ACC112 (cell line): ENCODE measurements at regions not wholly inside any gene's neighbourhood (a gene's known extent, or its start where the extent isn't known, plus 50 kb on each side); places are given as distances from the start of the nearest gene placed in this dataset.

Experiments used
- H2AFZ ChIP-seq: fragments of 200-600 bp; sonication (generic); one replicate; pipeline ENCODE4 v1.6.0; 2017; ENCODE audit warnings: antibody characterized with exemption, low read length; ENCODE audit not compliant: unreplicated experiment
- H3K27ac ChIP-seq: fragments of 200-600 bp; sonication (generic); 2 replicates; pipeline ENCODE4 v1.5.1; 2014; ENCODE audit warnings: low read depth, mild to moderate bottlenecking, antibody characterized with exemption, low read length, moderate library complexity
- H3K27me3 ChIP-seq: fragments of 200-600 bp; sonication (generic); 2 replicates; pipeline ENCODE4 v1.6.1; 2014; ENCODE audit warnings: mild to moderate bottlenecking, antibody characterized with exemption, low read length, moderate library complexity, mixed read lengths; ENCODE audit not compliant: insufficient read depth
- H3K36me3 ChIP-seq: fragments of 200-600 bp; sonication (generic); 2 replicates; pipeline ENCODE4 v1.6.1; 2016; ENCODE audit warnings: mild to moderate bottlenecking, antibody characterized with exemption, low read length, moderate library complexity, mixed read lengths; ENCODE audit not compliant: insufficient read depth
- H3K4me1 ChIP-seq: fragments of 200-600 bp; sonication (generic); one replicate; pipeline ENCODE4 v1.6.1; 2016; ENCODE audit warnings: low read length, mixed read lengths; ENCODE audit not compliant: insufficient read depth, unreplicated experiment, control insufficient read depth
- H3K4me3 ChIP-seq: fragments of 200-600 bp; sonication (generic); 2 replicates; pipeline ENCODE4 v1.5.1; 2014; ENCODE audit warnings: mild to moderate bottlenecking, low read depth, low read length
- H3K79me2 ChIP-seq: fragments of 200-600 bp; sonication (generic); one replicate; pipeline ENCODE4 v1.6.0; 2016; ENCODE audit warnings: low read length; ENCODE audit not compliant: control insufficient read depth, unreplicated experiment, insufficient read depth

GRCh38 chr3:104982130-104982529 is 384.6 kb upstream of the ALCAM start:
- no peaks in the 10 kb centered on the region for H3K27me3 ChIP-seq
- H3K4me3 ChIP-seq: no peak overlapping the region
- H3K4me1 ChIP-seq: no peaks in the 10 kb centered on the region
- H3K36me3 ChIP-seq: no peaks in the 10 kb centered on the region
- no peak overlapping the region for H2AFZ ChIP-seq
- no peak overlapping the region for H3K27ac ChIP-seq
- H3K79me2 ChIP-seq: no peaks in the 10 kb centered on the region

GRCh38 chr3:104987859-104988258 is 378.9 kb upstream of the ALCAM start:
- Histone ChIP-seq H3K4me1 (no peaks in the 10 kb centered on the region), H3K27me3 (no peaks in the 10 kb centered on the region), H3K4me3 (no peak overlapping the region), H3K27ac (no peak overlapping the region), H2AFZ (no peak overlapping the region), H3K36me3 (no peaks in the 10 kb centered on the region), H3K79me2 (no peaks in the 10 kb centered on the region)

GRCh38 chr3:104988496-104988895 is 378.2 kb upstream of the ALCAM start:
- Histone ChIP-seq H3K27me3 (no peaks in the 10 kb centered on the region), H3K36me3 (no peaks in the 10 kb centered on the region), H3K4me3 (no peak overlapping the region), H3K79me2 (no peaks in the 10 kb centered on the region), H3K27ac (no peak overlapping the region), H3K4me1 (no peaks in the 10 kb centered on the region), H2AFZ (no peak overlapping the region)

GRCh38 chr3:104989878-104990277 is 376.8 kb upstream of the ALCAM start:
- Histone ChIP-seq H2AFZ (no peak overlapping the region), H3K79me2 (no peaks in the 10 kb centered on the region), H3K4me3 (no peak overlapping the region), H3K4me1 (no peaks in the 10 kb centered on the region), H3K36me3 (no peaks in the 10 kb centered on the region), H3K27ac (no peak overlapping the region), H3K27me3 (no peaks in the 10 kb centered on the region)

- no peaks in the 10 kb centered on the region for H3K27me3 ChIP-seq
- no peaks in the 10 kb centered on the region for H3K36me3 ChIP-seq
- no peak overlapping the region for H2AFZ ChIP-seq
- no peaks in the 10 kb centered on the region for H3K79me2 ChIP-seq
- H3K4me3 ChIP-seq: no peak overlapping the region
- H3K27ac ChIP-seq: no peak overlapping the region
- H3K4me1 ChIP-seq: no peaks in the 10 kb centered on the region
Measured at GRCh38 chr3:104990758-104991157, 376.0 kb upstream of the ALCAM start.

GRCh38 chr3:104992676-104993075 is 374.0 kb upstream of the ALCAM start:
- no peaks in the 10 kb centered on the region for H3K27me3 ChIP-seq
- no peak overlapping the region for H3K4me3 ChIP-seq
- H2AFZ ChIP-seq: no peak overlapping the region
- no peaks in the 10 kb centered on the region for H3K4me1 ChIP-seq
- H3K36me3 ChIP-seq: no peaks in the 10 kb centered on the region
- no peak overlapping the region for H3K27ac ChIP-seq
- no peaks in the 10 kb centered on the region for H3K79me2 ChIP-seq

- Histone ChIP-seq H3K36me3 (no peaks in the 10 kb centered on the region), H3K4me3 (no peak overlapping the region), H3K4me1 (no peaks in the 10 kb centered on the region), H3K27ac (no peak overlapping the region), H2AFZ (no peak overlapping the region), H3K79me2 (no peaks in the 10 kb centered on the region), H3K27me3 (no peaks in the 10 kb centered on the region)
Measured at GRCh38 chr3:105006164-105006563, 360.5 kb upstream of the ALCAM start.

- no peak overlapping the region for H3K4me3 ChIP-seq
- H3K27me3 ChIP-seq: no peaks in the 10 kb centered on the region
- H3K36me3 ChIP-seq: no peaks in the 10 kb centered on the region
- no peaks in the 10 kb centered on the region for H3K79me2 ChIP-seq
- peaks cover 6% of the 10 kb centered on the region for H3K4me1 ChIP-seq
- no peak overlapping the region for H3K27ac ChIP-seq
- no peak overlapping the region for H2AFZ ChIP-seq
Measured at GRCh38 chr3:105013657-105014056, 353.1 kb upstream of the ALCAM start.

- Histone ChIP-seq H3K27ac (no peak overlapping the region), H2AFZ (no peak overlapping the region)
Measured at GRCh38 chr3:105014631-105015030, 352.1 kb upstream of the ALCAM start.

GRCh38 chr3:105022813-105023212 is 343.9 kb upstream of the ALCAM start:
- Histone ChIP-seq H3K4me3 (no peak overlapping the region), H3K79me2 (no peaks in the 10 kb centered on the region), H3K36me3 (no peaks in the 10 kb centered on the region)

More at GRCh38 chr3:105014631-105015030, 352.1 kb upstream of the ALCAM start:
- no peak overlapping the region for H3K4me3 ChIP-seq
- H3K4me1 ChIP-seq: peaks cover 6% of the 10 kb centered on the region
- no peaks in the 10 kb centered on the region for H3K36me3 ChIP-seq
- H3K27me3 ChIP-seq: no peaks in the 10 kb centered on the region
- no peaks in the 10 kb centered on the region for H3K79me2 ChIP-seq

GRCh38 chr3:105030211-105030610 is 336.5 kb upstream of the ALCAM start:
- no peaks in the 10 kb centered on the region for H3K27me3 ChIP-seq
- H3K79me2 ChIP-seq: no peaks in the 10 kb centered on the region
- H3K36me3 ChIP-seq: no peaks in the 10 kb centered on the region
- H3K4me3 ChIP-seq: no peak overlapping the region
- no peak overlapping the region for H3K27ac ChIP-seq
- H2AFZ ChIP-seq: no peak overlapping the region
- no peaks in the 10 kb centered on the region for H3K4me1 ChIP-seq

More at GRCh38 chr3:105022813-105023212, 343.9 kb upstream of the ALCAM start:
- no peak overlapping the region for H2AFZ ChIP-seq
- H3K27ac ChIP-seq: no peak overlapping the region
- H3K27me3 ChIP-seq: no peaks in the 10 kb centered on the region
- H3K4me1 ChIP-seq: no peaks in the 10 kb centered on the region
